ENCODE measurements at regions not wholly inside any gene's neighbourhood (a gene's known extent, or its start where the extent isn't known, plus 50 kb on each side); places are given as distances from the start of the nearest gene placed in this dataset.
"Not testable (repeated sequence)": the region's sequence is repeated elsewhere in the genome, so short reads cannot be mapped to it uniquely, and the experiment has no call there.

DNA sequence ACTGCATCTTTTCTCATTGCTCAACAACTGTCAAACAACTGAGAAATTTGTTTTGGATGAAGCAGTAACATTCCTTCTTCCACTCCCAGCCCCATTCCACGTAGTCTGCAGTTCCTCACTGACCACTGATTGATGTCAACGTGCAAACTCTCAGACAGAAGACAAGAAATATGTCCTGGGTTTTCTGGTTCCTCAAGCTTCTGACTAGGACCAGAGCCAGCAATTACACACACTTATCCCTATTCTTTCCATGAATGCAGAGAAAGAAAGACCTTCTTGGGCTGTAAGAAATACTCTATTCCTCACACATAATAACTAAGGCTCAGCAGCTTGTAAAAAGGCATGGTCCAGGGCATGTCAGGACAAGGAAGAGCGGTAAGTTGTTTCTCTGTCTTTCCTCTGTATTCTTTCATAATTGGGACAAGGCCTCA, 790.1 kb upstream of the SLC35B3 start:
- no peak for DNase-seq

DNA sequence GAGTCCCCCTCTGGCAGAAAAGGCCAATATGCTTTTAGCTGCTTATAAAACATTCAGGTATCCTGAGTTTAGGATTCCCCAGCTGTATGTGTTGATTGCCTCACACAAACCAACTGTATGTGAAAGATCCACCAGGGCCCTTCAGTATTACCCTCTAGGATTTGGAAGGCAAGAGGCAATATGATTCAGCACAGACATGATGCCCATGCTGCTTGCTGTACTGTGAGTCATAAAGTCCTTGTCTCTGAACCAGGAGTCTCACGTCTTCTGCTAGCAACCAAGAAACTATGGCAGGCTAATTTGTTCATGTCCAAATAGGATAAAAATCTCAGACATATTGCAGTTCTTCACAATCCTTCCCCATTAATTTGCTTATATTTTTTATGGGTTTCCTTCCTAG, 789.2 kb upstream of the SLC35B3 start:
- no peak for DNase-seq

- not testable (repeated sequence) for DNase-seq
Measured at GRCh38 chr6:9213717-9214116, 778.4 kb upstream of the SLC35B3 start.

- DNase-seq: no peak
Measured at GRCh38 chr6:9208966-9209365, 773.6 kb upstream of the SLC35B3 start.

DNA sequence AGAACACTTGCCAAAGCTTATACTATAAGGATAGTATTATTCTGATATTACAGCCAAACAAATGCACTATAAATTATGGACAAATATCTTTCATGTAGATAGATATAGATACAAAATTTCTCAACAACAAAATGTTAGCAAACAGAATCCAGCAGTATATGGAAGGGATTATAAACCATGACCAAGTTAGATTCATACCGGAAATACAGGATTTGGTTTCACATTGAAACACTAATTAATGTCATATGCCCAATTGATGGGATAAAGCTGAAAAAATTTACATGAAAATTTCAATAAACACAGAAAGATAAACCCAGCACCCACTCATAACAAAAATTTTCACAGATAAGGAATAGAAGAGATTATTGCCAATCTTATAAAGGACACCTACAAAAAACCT, 770.3 kb upstream of the SLC35B3 start:
- no peak for DNase-seq

GRCh38 chr6:9204171-9204570, 768.8 kb upstream of the SLC35B3 start:
- no peak for DNase-seq

DNA sequence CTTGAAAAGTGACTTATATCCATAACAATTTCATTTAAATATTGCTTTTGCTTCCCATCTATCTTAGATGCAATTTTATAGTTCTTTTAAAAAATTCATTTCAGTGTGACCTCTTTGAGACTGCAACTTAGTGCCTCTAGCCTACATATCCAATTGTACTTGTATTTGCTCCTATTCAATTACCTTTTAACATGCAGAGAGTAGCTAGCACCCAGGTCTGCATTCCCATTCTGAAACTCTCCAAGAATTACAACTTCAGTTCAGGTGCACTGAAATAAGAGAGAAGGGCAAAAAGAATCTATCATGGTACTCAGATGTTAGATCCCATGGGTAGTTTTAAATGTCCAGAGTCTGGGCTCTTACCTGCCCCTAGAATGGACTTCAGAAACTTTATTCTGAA, 765.4 kb upstream of the SLC35B3 start:
- no peak for DNase-seq

DNA sequence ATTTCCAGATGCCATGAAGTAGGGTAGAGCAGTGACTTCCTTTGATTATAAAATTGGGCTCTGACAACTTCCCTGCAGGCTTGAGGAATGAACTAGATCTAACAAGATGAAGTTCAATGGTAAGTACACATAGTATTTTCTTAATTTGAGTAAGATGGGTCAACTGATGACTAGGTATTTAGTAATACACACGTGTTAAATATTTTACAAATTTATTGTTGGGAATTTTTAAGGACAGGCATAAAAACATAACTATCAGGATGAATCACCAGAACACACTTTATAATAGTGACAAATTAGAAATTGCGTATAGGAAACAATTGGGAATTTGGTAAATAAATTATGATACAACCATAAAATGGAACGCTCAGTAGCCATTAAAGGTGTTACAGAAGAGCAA, 762.4 kb upstream of the SLC35B3 start:
- DNase-seq: no peak

GRCh38 chr6:9195322-9195721, 760.0 kb upstream of the SLC35B3 start:
- no peak for DNase-seq

DNA sequence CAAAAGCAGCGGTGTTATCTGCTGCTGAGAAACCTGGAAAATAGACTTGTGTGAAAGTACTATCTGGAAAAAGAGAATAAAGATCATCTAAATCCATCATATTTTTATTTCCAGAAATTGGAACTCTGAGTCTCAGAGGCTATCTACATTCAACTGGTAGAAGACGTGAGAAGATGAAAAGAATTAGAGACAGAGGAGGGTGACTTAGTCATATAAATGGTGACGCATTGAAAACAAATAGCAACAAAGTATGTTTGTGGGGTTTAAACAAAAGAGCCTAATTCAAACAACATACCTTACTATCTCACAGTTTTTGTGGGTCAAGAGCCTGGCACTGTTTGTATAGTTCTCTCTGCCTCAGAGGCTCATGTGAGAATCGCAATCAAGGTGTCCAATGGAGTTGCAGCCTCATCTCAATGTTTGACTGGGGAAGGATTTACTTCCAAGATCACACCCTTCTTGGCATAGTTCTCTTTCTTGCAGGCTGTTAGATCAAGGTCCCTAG, 757.1 kb upstream of the SLC35B3 start:
- no peak for DNase-seq

DNA sequence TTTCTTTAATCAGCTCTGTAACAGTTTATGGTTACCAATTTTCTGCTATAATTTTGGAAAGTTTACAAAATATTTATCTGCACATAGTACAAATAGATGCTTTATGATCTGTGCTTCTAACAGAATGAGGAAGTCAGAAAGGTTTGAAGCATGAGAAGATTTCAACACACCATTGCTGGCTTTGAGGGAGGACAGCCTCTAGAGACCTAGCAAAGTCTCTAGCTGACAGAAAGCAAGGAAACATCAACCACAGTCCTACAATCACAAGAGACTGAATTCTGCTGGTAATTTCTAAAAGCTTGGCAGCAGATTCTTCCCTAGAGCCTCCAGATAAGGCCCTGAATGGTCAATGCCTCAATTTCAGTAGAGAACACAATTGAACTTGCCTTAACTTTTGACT, 750.8 kb upstream of the SLC35B3 start:
- DNase-seq: no peak

DNA sequence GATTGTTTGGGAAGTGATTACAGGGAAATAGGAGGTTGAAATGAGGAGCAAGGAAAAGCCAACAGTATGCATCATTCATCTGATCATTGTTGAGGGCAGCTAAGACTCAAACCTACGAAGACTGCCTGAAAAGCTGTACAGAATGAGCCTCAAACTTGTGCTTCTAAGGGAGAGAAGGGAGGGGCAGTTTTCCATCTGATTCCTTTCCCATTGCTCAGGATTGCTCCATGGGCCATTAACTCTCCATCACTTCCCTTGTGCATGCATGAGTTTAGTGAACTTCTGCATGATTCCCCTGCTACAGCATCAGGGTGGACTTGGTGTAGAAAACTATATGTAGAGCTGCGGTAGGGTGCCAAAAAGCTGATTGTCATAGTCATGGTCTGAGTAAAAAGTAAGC, 742.7 kb upstream of the SLC35B3 start:
- DNase-seq: no peak

GRCh38 chr6:9173229-9173628, 737.9 kb upstream of the SLC35B3 start:
- DNase-seq: no peak

GRCh38 chr6:9172096-9172495, 736.8 kb upstream of the SLC35B3 start:
- no peak for DNase-seq

DNA sequence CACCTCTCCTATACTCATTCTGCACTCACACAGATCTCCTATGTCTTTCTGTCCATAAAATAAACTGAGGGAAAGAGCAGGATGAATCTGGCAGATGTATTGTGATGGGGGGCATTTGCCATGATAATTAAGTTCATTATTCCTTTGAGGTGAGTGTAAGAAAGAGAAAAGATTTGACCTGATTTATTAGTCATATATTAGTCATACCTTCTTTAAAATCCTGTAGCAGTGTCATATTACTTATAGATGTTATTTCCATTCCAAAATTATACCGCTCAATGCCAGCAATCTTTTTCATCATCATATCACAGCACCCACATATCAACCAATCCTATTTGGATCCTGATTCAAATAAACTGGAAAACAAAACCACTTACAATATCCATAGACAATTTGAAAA, 733.3 kb upstream of the SLC35B3 start:
- no peak for DNase-seq

DNA sequence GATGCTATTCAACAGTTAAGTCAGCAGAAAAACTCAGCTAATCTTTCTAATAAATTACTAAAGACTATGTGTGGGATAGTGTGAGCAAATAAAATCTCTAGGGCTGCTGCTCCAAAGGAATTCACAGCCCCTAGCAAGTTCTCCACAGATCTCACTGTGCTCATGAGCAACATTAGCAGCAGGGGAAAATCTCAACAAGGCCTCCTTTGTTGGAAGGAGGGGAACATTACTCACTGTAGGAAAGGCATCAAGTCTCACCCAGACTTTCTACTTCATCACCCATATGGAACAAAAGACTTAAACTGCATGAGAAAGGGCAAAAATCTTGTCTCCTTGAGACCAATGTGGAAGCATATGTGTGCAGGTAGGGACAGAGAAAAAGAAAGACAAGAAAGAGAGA, 726.4 kb upstream of the SLC35B3 start:
- no peak for DNase-seq

- DNase-seq: no peak
Measured at GRCh38 chr6:9159051-9159450, 723.7 kb upstream of the SLC35B3 start.

- no peak for DNase-seq
Measured at GRCh38 chr6:9155836-9156235, 720.5 kb upstream of the SLC35B3 start.

DNA sequence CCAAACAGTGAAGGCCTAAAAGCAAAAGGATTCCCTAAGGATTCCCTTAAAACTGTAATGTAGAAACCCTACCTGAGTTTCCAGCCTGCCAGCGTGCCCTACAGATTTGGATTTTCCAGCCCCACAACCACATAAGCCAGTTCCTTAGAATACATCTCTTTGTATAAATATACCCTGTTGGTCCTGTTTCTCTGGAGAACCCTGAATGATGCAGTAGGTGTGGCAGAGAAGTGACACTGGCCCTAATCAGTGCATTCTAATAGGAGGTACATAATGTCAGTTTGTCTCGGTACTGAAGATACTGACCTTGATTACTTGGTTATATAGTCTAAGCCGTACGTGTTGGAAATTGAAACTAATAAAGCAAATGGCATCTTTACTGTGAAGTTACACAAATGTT, 707.8 kb upstream of the SLC35B3 start:
- DNase-seq: no peak

DNA sequence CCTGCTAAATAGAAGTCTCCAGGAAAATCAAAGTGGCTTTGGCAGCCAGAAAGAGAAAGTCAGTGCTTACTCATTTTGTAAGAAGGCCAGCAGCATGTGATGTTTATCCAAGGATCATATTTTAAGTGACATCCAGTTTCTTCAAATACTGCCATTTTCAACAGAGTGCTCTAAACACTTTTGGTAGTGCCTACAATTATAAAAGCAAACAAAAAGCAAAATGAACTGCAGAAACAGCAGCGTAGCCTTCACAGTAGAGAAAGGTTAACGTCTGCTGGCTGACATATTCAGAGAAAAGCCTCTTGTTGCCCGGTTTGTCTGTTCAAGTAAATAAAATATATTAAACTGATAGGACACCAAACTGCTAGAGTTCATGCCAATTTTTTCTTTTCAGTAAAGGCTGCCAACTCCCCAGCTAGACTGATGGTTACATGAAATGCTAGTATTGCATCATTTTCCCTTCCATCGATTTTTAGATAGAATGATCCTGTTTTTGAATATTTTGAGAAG, 705.7 kb upstream of the SLC35B3 start:
- DNase-seq: no peak

DNA sequence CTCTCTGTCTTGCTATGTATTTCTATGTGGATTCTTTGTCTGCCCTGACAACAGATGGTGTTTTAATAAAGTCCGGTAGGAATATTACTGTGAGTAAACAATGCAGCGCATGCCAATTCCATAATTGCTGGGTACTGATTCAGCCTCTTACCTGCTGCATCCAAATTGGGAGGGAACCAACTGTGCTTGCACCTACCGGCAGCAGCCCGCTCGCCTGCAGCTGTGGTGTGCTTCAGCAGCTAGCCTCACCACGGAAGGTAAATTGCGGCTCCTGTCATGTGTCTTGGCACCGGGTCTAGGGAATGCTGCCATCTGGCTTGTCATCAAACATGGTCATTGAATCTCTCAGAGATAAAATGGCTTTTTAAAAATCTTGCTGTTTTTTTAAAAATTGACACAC, 704.8 kb upstream of the SLC35B3 start:
- DNase-seq: no peak

- DNase-seq: no peak
Measured at GRCh38 chr6:9139746-9140145, 704.4 kb upstream of the SLC35B3 start.

DNA sequence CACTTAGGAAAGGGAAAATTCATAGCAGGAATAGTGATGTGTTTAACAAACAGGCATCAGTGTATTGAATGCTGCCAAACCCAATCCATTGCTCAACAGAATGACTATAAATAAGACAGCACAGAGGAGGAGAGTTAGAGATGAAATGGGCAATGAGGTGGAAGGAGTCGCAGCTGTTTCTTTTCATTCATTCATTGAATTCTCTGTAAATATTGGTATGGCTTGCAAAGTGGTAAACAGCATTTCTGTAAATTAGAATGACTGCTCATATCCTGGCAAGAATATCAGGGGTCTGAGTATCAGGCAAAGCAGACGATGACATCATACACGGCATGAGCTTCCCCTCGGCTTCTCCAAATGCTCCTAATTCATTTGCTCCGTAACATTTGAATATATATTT, 703.6 kb upstream of the SLC35B3 start:
- no peak for DNase-seq

- DNase-seq: no peak
Measured at GRCh38 chr6:9136141-9136822, 700.9 kb upstream of the SLC35B3 start.

- DNase-seq: no peak
Measured at GRCh38 chr6:9131616-9132015, 696.3 kb upstream of the SLC35B3 start.
